H9 (cell line): ENCODE measurements at regions not wholly inside any gene's neighbourhood (a gene's known extent, or its start where the extent isn't known, plus 50 kb on each side); places are given as distances from the start of the nearest gene placed in this dataset.

Experiments used
- DNase-seq: peaks from one replicate; pipeline ENCODE4 v3.0.0-alpha.2; 2017
- H2AFZ ChIP-seq: one replicate; pipeline ENCODE4 v1.6.1; 2013; ENCODE audit warnings: mild to moderate bottlenecking, low read length, control low read depth, moderate library complexity
- H2AK5ac ChIP-seq: 2 replicates; pipeline ENCODE4 v1.6.1; 2013; ENCODE audit warnings: low read length, control low read depth, mixed read lengths; ENCODE audit not compliant: insufficient read length
- H2BK120ac ChIP-seq: one replicate; pipeline ENCODE4 v1.6.1; 2013; ENCODE audit warnings: low read depth, mild to moderate bottlenecking, low read length, control low read depth, inconsistent platforms; ENCODE audit not compliant: poor library complexity, severe bottlenecking
- H2BK12ac ChIP-seq: 2 replicates; pipeline ENCODE4 v1.6.1; 2013; ENCODE audit warnings: low read length, control low read depth, mixed read lengths, low read depth; ENCODE audit not compliant: insufficient read length
- H2BK15ac ChIP-seq: 2 replicates; pipeline ENCODE4 v1.6.1; 2013; ENCODE audit warnings: low read depth, low read length, control low read depth
- H2BK20ac ChIP-seq: one replicate; pipeline ENCODE4 v1.6.1; 2013; ENCODE audit warnings: low read depth, mild to moderate bottlenecking, low read length, control low read depth, inconsistent platforms; ENCODE audit not compliant: poor library complexity, severe bottlenecking
- H2BK5ac ChIP-seq: 2 replicates; pipeline ENCODE4 v1.6.1; 2013; ENCODE audit warnings: low read length, control low read depth, mixed read lengths; ENCODE audit not compliant: insufficient read length
- H3K14ac ChIP-seq: 2 replicates; pipeline ENCODE4 v1.6.1; 2013; ENCODE audit warnings: low read length, control low read depth; ENCODE audit not compliant: insufficient read depth
- H3K18ac ChIP-seq: 2 replicates; pipeline ENCODE4 v1.6.1; 2013; ENCODE audit warnings: low read depth, mild to moderate bottlenecking, mixed read lengths, low read length, control low read depth; ENCODE audit not compliant: insufficient read length
- H3K23ac ChIP-seq: 2 replicates; pipeline ENCODE4 v1.6.1; 2013; ENCODE audit warnings: low read length, control low read depth, mixed read lengths, low read depth; ENCODE audit not compliant: insufficient read length
- H3K23me2 ChIP-seq: 2 replicates; pipeline ENCODE4 v1.6.1; 2013; ENCODE audit warnings: low read depth, mild to moderate bottlenecking, mixed read lengths, low read length, control low read depth; ENCODE audit not compliant: insufficient read length, poor library complexity, severe bottlenecking
- H3K27ac ChIP-seq: 2 replicates; pipeline ENCODE4 v1.5.1; 2013; ENCODE audit warnings: low read length, control low read depth, mixed read lengths, low read depth; ENCODE audit not compliant: insufficient read length
- H3K27me3 ChIP-seq: 2 replicates; pipeline ENCODE4 v1.6.1; 2013; ENCODE audit warnings: low read length, control low read depth, inconsistent platforms; ENCODE audit not compliant: insufficient read depth
- H3K4ac ChIP-seq: 2 replicates; pipeline ENCODE4 v1.6.1; 2013; ENCODE audit warnings: low read depth, mild to moderate bottlenecking, control low read depth, inconsistent platforms, low read length, moderate library complexity
- H3K4me1 ChIP-seq: 2 replicates; pipeline ENCODE4 v1.6.1; 2013; ENCODE audit warnings: low read length, control low read depth, inconsistent platforms; ENCODE audit not compliant: insufficient read depth
- H3K4me2 ChIP-seq: 2 replicates; pipeline ENCODE4 v1.6.1; 2013; ENCODE audit warnings: low read length, control low read depth, mixed read lengths; ENCODE audit not compliant: insufficient read length, insufficient read depth
- H3K56ac ChIP-seq: 2 replicates; pipeline ENCODE4 v1.6.1; 2013; ENCODE audit warnings: low read depth, mild to moderate bottlenecking, mixed read lengths, low read length, control low read depth; ENCODE audit not compliant: insufficient read length
- H3K79me1 ChIP-seq: 2 replicates; pipeline ENCODE4 v1.6.1; 2013; ENCODE audit warnings: low read depth, mild to moderate bottlenecking, moderate library complexity, low read length, control low read depth, inconsistent platforms; ENCODE audit not compliant: insufficient read depth, poor library complexity, severe bottlenecking
- H3K79me2 ChIP-seq: 2 replicates; pipeline ENCODE4 v1.6.1; 2013; ENCODE audit warnings: low read length, control low read depth, inconsistent platforms; ENCODE audit not compliant: insufficient read depth
- H3K9ac ChIP-seq: 2 replicates; pipeline ENCODE4 v1.6.1; 2013; ENCODE audit warnings: low read length, control low read depth, mixed read lengths; ENCODE audit not compliant: insufficient read length; ENCODE audit errors: extremely low read depth
- H3K9me3 ChIP-seq: one replicate; pipeline ENCODE4 v1.6.1; 2013; ENCODE audit warnings: low read depth, low read length, inconsistent platforms; ENCODE audit not compliant: control insufficient read depth
- H3T11ph ChIP-seq: one replicate; pipeline ENCODE4 v1.6.1; 2013; ENCODE audit warnings: mild to moderate bottlenecking, low read length, control low read depth, inconsistent platforms
- H4K20me1 ChIP-seq: one replicate; pipeline ENCODE4 v1.6.1; 2013; ENCODE audit not compliant: control insufficient read depth, insufficient read length, insufficient read depth
- H4K5ac ChIP-seq: 2 replicates; pipeline ENCODE4 v1.6.1; 2013; ENCODE audit warnings: low read depth, mild to moderate bottlenecking, mixed read lengths, low read length, control low read depth; ENCODE audit not compliant: insufficient read length
- H4K8ac ChIP-seq: replicated peaks from 2 replicates; pipeline ENCODE4 v1.6.1; 2013; ENCODE audit warnings: low read length, control low read depth, mixed read lengths, low read depth; ENCODE audit not compliant: insufficient read length
- H4K91ac ChIP-seq: 2 replicates; pipeline ENCODE4 v1.6.1; 2013; ENCODE audit warnings: low read depth, mild to moderate bottlenecking, moderate library complexity, mixed read lengths, low read length, control low read depth; ENCODE audit not compliant: insufficient read length
- H3K27ac Mint-ChIP-seq, 3 experiments: 2 replicates in 2 of 3; 3 replicates in 1 of 3; pipeline ENCODE4 v1.8.0; 2020 to 2021; ENCODE audit warnings: mixed read lengths in 3 of 3, mild to moderate bottlenecking in 1 of 3, moderate library complexity in 1 of 3
- H3K27me3 Mint-ChIP-seq: 2 replicates; pipeline ENCODE4 v1.8.0; 2021; ENCODE audit warnings: low read depth, mild to moderate bottlenecking, moderate library complexity, mixed read lengths
- H3K36me3 Mint-ChIP-seq, 3 experiments: 2 replicates in 2 of 3; 3 replicates in 1 of 3; pipeline ENCODE4 v1.8.0; 2020 to 2021; ENCODE audit warnings: low read depth in 3 of 3, mixed read lengths in 3 of 3; ENCODE audit not compliant: insufficient read depth in 1 of 3
- H3K4me1 Mint-ChIP-seq, 2 experiments: 2 replicates each; pipeline ENCODE4 v1.8.0; 2020; ENCODE audit warnings: mixed read lengths in 2 of 2
- H3K4me3 Mint-ChIP-seq, 2 experiments: 2 replicates in 1 of 2; 3 replicates in 1 of 2; pipeline ENCODE4 v1.8.0; 2020 to 2021; ENCODE audit warnings: mild to moderate bottlenecking in 2 of 2, mixed read lengths in 2 of 2, moderate library complexity in 1 of 2
- H3K9me3 Mint-ChIP-seq, 2 experiments: 2 replicates in 1 of 2; 3 replicates in 1 of 2; pipeline ENCODE4 v1.8.0; 2020; ENCODE audit warnings: mild to moderate bottlenecking in 2 of 2, mixed read lengths in 2 of 2, moderate library complexity in 1 of 2
- WGBS: extraction: QIAGEN DNeasy Blood & Tissue Kit; methylation state at CpG from one replicate; pipeline ENCODE4 v1.1.7; 2013; ENCODE audit warnings: missing lambda C conversion rate, low lambda C conversion rate, mixed read lengths; ENCODE audit not compliant: insufficient read length; ENCODE audit errors: extremely low coverage; 5-methylcytosine and 5-hydroxymethylcytosine counted together
- TF ChIP-seq, protein P1 (sequence below): fragments of 200-600 bp; sonication (generic); conservative IDR thresholded peaks from 3 replicates; pipeline ENCODE4 v1.8.0; 2021; ENCODE audit warnings: antibody characterized with exemption, mild to moderate bottlenecking

DNA sequence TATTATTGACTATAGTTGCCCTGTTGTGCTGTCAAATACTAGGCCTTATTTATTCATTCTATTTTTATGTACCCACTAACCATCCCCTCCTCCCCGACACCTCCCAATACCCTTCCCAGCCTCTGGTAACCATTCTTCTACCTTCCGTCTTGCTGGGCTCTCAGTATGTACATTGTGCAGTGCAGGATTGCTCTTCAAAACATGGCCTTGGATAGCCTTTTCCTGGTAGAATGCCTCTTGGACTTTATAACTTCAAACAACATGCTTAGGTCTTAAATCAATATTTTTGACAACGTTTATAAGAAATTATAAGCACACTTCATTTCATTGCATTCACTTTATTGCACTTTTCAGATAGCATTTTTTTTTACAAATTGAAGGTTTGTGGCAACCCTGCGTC, 172.6 kb upstream of the ACTBL2 start:
- H3K27me3 ChIP-seq, result no peaks in the 10 kb centered on the region
- H3K27ac Mint-ChIP-seq, result no peak overlapping the region
- no peak overlapping the region for H3K14ac ChIP-seq
- H3K9me3 Mint-ChIP-seq, result no peaks in the 10 kb centered on the region; a peak in 2 of 5 replicates
- H3K36me3 Mint-ChIP-seq, result no peaks in the 10 kb centered on the region; a peak in 1 of 7 replicates
- no peak overlapping the region for H2BK15ac ChIP-seq
- H4K20me1 ChIP-seq, result no peaks in the 10 kb centered on the region
- H2BK12ac ChIP-seq, result no peak overlapping the region
- H3K4ac ChIP-seq, result no peak overlapping the region
- H2AK5ac ChIP-seq, result no peak overlapping the region
- no CpG with 5 or more reads among the region's 4 CpGs for WGBS
- H3K4me1 ChIP-seq, result no peaks in the 10 kb centered on the region
- no peak overlapping the region for H3T11ph ChIP-seq
- H3K9ac ChIP-seq, result no peak overlapping the region
- no peak overlapping the region for H2BK20ac ChIP-seq
- peaks cover 4 to 18% of the 10 kb centered on the region in 2 experiments for H3K4me1 Mint-ChIP-seq
- no peaks in the 10 kb centered on the region for H3K79me1 ChIP-seq
- H3K27ac ChIP-seq, result no peak overlapping the region
- H3K4me3 Mint-ChIP-seq, result no peak overlapping the region
- H3K23me2 ChIP-seq, result no peaks in the 10 kb centered on the region
- no peak overlapping the region for H3K18ac ChIP-seq
- no peak overlapping the region for H4K8ac ChIP-seq
- no peak overlapping the region for H4K5ac ChIP-seq
- TF ChIP-seq, protein P1, sequence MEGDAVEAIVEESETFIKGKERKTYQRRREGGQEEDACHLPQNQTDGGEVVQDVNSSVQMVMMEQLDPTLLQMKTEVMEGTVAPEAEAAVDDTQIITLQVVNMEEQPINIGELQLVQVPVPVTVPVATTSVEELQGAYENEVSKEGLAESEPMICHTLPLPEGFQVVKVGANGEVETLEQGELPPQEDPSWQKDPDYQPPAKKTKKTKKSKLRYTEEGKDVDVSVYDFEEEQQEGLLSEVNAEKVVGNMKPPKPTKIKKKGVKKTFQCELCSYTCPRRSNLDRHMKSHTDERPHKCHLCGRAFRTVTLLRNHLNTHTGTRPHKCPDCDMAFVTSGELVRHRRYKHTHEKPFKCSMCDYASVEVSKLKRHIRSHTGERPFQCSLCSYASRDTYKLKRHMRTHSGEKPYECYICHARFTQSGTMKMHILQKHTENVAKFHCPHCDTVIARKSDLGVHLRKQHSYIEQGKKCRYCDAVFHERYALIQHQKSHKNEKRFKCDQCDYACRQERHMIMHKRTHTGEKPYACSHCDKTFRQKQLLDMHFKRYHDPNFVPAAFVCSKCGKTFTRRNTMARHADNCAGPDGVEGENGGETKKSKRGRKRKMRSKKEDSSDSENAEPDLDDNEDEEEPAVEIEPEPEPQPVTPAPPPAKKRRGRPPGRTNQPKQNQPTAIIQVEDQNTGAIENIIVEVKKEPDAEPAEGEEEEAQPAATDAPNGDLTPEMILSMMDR, result no peak
- no peaks in the 10 kb centered on the region; the same call in 1 of the 2 replicates for H3K27me3 Mint-ChIP-seq
- no peak overlapping the region for H2AFZ ChIP-seq
- no peak overlapping the region for H3K23ac ChIP-seq
- no peak overlapping the region for H3K56ac ChIP-seq
- DNase-seq, result no peak
- H3K79me2 ChIP-seq, result no peaks in the 10 kb centered on the region
- H2BK120ac ChIP-seq, result no peak overlapping the region
- no peak overlapping the region for H3K4me2 ChIP-seq
- no peak overlapping the region for H2BK5ac ChIP-seq
- no peaks in the 10 kb centered on the region for H3K9me3 ChIP-seq
- H4K91ac ChIP-seq, result no peak overlapping the region
